ENCODE measurements at regions not wholly inside any gene's neighbourhood (a gene's known extent, or its start where the extent isn't known, plus 50 kb on each side); places are given as distances from the start of the nearest gene placed in this dataset.

DNA sequence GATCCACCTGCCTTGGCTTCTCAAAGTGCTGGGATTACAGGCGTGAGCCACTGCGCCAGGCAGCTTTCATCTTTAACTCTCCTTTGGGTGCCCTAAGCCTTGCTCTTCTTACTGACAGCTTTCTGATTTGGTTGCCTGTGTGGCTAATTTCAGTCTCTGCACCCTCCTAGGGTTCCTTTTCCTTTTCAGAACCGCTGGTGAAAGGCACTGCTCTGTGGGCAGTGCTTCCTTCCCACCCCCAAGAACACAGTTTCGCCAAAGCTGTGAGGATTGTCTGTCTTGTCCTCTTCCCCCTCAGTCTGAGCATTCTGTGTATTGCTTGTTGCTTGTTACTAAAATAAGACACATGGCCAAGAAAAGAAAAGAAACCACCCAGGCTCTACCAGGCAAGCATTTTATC lies 101.4 kb upstream of the FRMPD3 start:
- no peak for TF ChIP-seq POLR2A (IDR thresholded peaks at IDR 0.05)
- TF ChIP-seq, protein P1, sequence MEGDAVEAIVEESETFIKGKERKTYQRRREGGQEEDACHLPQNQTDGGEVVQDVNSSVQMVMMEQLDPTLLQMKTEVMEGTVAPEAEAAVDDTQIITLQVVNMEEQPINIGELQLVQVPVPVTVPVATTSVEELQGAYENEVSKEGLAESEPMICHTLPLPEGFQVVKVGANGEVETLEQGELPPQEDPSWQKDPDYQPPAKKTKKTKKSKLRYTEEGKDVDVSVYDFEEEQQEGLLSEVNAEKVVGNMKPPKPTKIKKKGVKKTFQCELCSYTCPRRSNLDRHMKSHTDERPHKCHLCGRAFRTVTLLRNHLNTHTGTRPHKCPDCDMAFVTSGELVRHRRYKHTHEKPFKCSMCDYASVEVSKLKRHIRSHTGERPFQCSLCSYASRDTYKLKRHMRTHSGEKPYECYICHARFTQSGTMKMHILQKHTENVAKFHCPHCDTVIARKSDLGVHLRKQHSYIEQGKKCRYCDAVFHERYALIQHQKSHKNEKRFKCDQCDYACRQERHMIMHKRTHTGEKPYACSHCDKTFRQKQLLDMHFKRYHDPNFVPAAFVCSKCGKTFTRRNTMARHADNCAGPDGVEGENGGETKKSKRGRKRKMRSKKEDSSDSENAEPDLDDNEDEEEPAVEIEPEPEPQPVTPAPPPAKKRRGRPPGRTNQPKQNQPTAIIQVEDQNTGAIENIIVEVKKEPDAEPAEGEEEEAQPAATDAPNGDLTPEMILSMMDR (IDR thresholded peaks at IDR 0.05 in 8 of 11, conservative IDR thresholded peaks at IDR 0.05 in 3 of 11): no peak
- no peak for TF ChIP-seq POLR2AphosphoS5 (IDR thresholded peaks at IDR 0.05)

All from spleen (tissue), 7 donors.